C4-2B (cell line): ENCODE measurements at regions not wholly inside any gene's neighbourhood (a gene's known extent, or its start where the extent isn't known, plus 50 kb on each side); places are given as distances from the start of the nearest gene placed in this dataset.

ENCODE experiments used
- CTCF ChIP-seq: fragments of 450-650 bp; conservative IDR thresholded peaks from 2 replicates; pipeline ENCODE4 v1.5.1; 2017; ENCODE audit warnings: mild to moderate bottlenecking
- ZFX ChIP-seq: fragments of 450-650 bp; IDR thresholded peaks from 2 replicates; pipeline ENCODE4 v1.6.1; 2017

DNA sequence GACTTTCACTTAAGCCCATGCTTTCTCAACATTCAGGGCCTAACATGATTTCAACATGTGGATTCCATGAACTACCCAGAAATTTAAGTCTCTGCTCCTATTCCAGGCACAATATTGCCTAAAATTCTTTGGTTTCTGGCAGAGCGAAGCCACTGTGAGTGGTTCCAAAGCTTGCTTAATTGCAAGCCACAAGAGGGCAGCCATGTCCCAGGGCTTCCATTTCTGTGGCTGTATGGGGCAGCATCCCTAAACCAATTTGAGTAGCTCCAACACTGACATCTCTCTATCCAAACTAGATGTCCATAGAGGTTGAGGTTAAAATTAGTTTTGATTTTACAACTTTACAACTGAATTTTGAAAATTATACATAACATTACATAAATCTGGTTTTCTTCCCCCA lies 56.3 kb upstream of the MDFIC start:
- TF ChIP-seq CTCF, result peak; percentile 68
- no peak for TF ChIP-seq ZFX
